ENCODE measurements at regions not wholly inside any gene's neighbourhood (a gene's known extent, or its start where the extent isn't known, plus 50 kb on each side); places are given as distances from the start of the nearest gene placed in this dataset.
A peak's percentile ranks its signal among the peaks of the same experiment; 100 is the strongest.

DNA sequence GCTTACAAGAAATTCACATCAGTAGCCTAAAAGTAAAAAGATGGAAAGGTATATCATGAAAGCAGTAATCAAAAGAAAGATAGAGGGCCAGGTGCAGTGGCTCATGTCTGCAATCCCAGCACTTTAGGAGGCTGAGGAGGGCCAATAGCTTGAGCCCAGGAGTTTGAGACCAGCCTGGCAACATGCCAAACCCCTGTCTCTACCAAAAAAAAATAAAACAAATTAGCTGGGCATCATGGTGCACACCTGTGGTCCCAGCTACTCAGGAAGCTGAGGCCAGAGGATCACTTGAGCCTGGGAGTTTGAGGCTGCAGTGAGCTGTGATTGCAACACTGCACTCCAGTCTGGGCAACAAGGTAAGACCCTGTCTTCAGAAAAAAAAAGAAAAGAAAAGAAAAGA lies 55.5 kb downstream of the GSPT2 start:
- H3K36me3 Mint-ChIP-seq (ENCODE audit: low read depth): no peaks in the 10 kb centered on the region
- TF ChIP-seq CTCF (IDR thresholded peaks at IDR 0.05; ENCODE audit: unreplicated experiment in 3 of 3): no peak
- no peak overlapping the region for H3K4me3 Mint-ChIP-seq
- peaks cover 14% of the 10 kb centered on the region for H3K27me3 Mint-ChIP-seq (ENCODE audit: low read depth)
- H3K9me3 Mint-ChIP-seq: peaks cover 9% of the 10 kb centered on the region
- no peaks in the 10 kb centered on the region for H3K4me1 Mint-ChIP-seq
- H3K27ac Mint-ChIP-seq: no peak overlapping the region

GRCh38 chrX:51802917-51803688 lies 59.9 kb downstream of the GSPT2 start:
- Mint-ChIP-seq H3K27ac (peak overlapping the region; percentile 39 to 96 (median 94)), H3K4me1 (no peaks in the 10 kb centered on the region), H3K27me3 (ENCODE audit: low read depth) (peaks cover 14% of the 10 kb centered on the region), H3K36me3 (ENCODE audit: low read depth) (peaks cover 21% of the 10 kb centered on the region), H3K4me3 (peak overlapping the region; percentile 95 to 99 (median 96)), H3K9me3 (peaks cover 9% of the 10 kb centered on the region)
- peak in 1 of 3 experiments; percentile 7 for TF ChIP-seq CTCF (IDR thresholded peaks at IDR 0.05; ENCODE audit: unreplicated experiment in 3 of 3)

DNA sequence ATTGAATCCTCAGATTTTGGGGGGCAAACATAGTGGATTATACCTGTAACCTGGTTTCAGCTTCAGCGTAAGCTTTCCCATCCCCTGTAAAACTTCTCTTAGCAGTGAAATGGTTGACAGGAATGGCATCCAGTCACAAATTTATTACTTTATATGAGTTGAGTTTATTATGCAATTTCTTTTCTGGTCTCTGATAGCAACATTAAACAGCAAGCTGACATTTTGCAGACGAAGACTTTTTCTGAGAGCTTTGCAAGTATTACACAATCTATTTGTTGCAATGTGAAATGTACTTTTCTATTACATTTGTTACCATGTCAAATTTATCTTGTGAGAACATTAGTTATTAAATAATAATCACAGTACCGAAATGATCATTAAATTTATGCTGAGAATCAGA lies 60.6 kb downstream of the GSPT2 start:
- peaks cover 21% of the 10 kb centered on the region for H3K36me3 Mint-ChIP-seq (ENCODE audit: low read depth)
- TF ChIP-seq CTCF (IDR thresholded peaks at IDR 0.05; ENCODE audit: unreplicated experiment in 3 of 3): no peak
- H3K27ac Mint-ChIP-seq: peak overlapping the region in 1 of 3 experiments; percentile 94
- no peaks in the 10 kb centered on the region for H3K4me1 Mint-ChIP-seq
- H3K4me3 Mint-ChIP-seq: peak overlapping the region; percentile 95 to 99 (median 96)
- peaks cover 9% of the 10 kb centered on the region for H3K9me3 Mint-ChIP-seq
- peaks cover 14% of the 10 kb centered on the region for H3K27me3 Mint-ChIP-seq (ENCODE audit: low read depth)

DNA sequence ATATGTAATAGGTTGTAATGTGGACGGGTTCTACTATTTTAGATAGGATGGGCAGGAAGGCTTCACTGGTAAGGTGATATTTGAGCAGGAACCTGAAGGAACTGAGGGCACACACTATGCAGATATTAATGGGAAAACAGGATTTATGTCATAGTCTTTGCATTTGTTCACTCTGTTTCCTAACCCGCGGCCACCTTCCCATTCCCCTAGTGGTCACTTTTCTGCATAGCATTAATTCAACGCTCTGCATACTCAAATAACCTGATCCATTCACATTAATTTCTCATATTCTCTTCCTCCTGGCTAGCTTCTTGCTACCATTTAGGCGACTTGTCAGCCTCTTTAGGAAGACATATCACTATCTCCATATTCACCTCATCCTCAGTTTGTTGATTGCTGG lies 61.5 kb downstream of the GSPT2 start:
- Mint-ChIP-seq H3K27ac (no peak overlapping the region), H3K9me3 (peaks cover 8% of the 10 kb centered on the region), H3K36me3 (ENCODE audit: low read depth) (peaks cover 21% of the 10 kb centered on the region), H3K4me1 (no peaks in the 10 kb centered on the region), H3K27me3 (ENCODE audit: low read depth) (peaks cover 13% of the 10 kb centered on the region), H3K4me3 (peak overlapping the region; percentile 40 to 70 (median 48))
- no peak for TF ChIP-seq CTCF (IDR thresholded peaks at IDR 0.05; ENCODE audit: unreplicated experiment in 3 of 3)

GRCh38 chrX:51813886-51814460 lies 70.7 kb downstream of the GSPT2 start:
- no peak for TF ChIP-seq CTCF (IDR thresholded peaks at IDR 0.05; ENCODE audit: unreplicated experiment in 3 of 3)
- Mint-ChIP-seq H3K9me3 (peaks cover 3% of the 10 kb centered on the region), H3K27me3 (ENCODE audit: low read depth) (no peaks in the 10 kb centered on the region), H3K36me3 (ENCODE audit: low read depth) (peaks cover 45% of the 10 kb centered on the region), H3K4me1 (no peaks in the 10 kb centered on the region), H3K27ac (no peak overlapping the region), H3K4me3 (no peak overlapping the region)

DNA sequence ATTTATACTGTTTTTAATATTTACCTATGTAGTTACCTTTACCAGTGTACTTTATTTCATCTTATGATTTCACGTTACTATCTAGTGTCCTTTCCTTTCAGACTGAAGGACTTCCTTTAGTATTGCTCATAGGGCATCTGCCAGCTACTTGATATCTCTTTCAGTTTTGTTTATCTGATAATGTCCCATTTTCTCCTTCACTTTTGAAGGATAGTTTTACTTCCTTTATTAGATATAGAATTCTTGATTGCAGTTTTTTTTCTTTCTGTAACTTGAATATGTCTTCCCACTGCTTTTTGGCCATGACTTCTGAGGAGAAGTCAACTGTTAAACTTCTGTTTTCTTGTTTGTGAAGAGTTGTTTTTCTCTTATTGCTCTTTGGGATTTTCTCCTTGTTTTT lies 69.4 kb upstream of the MAGED1 start:
- H3K4me3 Mint-ChIP-seq: no peak overlapping the region
- H3K27me3 Mint-ChIP-seq (ENCODE audit: low read depth): no peaks in the 10 kb centered on the region
- no peak for TF ChIP-seq CTCF (IDR thresholded peaks at IDR 0.05; ENCODE audit: unreplicated experiment in 3 of 3)
- H3K9me3 Mint-ChIP-seq: peaks cover 20% of the 10 kb centered on the region
- peaks cover 31% of the 10 kb centered on the region for H3K36me3 Mint-ChIP-seq (ENCODE audit: low read depth)
- no peak overlapping the region for H3K27ac Mint-ChIP-seq
- no peaks in the 10 kb centered on the region for H3K4me1 Mint-ChIP-seq

Measured in nephron (organoid).